Adrenal gland (tissue), 5 donors: ENCODE measurements at regions not wholly inside any gene's neighbourhood (a gene's known extent, or its start where the extent isn't known, plus 50 kb on each side); places are given as distances from the start of the nearest gene placed in this dataset.

Experiments used
- POLR2A ChIP-seq, 2 donors: fragments of 450-650 bp; IDR thresholded peaks; one replicate each; pipeline ENCODE4 v1.6.1; 2017; ENCODE audit warnings: antibody characterized with exemption in 2 of 2, mild to moderate bottlenecking in 2 of 2, moderate library complexity in 1 of 2
- TF ChIP-seq, protein P1 (sequence below), 6 experiments: fragments of 450-650 bp in 4 of 6; fragments of 200-600 bp in 2 of 6; sonication (generic) in 1 of 6; IDR thresholded peaks; 1 replicate in 5 of 6; 2 replicates in 1 of 6; pipeline versions ENCODE4 v1.5.1 to v1.8.0; 2016 to 2021; ENCODE audit warnings: antibody characterized with exemption in 6 of 6, mild to moderate bottlenecking in 2 of 6, moderate library complexity in 1 of 6
- donor health status: DM: no; HTN: no; CAD: no.

DNA sequence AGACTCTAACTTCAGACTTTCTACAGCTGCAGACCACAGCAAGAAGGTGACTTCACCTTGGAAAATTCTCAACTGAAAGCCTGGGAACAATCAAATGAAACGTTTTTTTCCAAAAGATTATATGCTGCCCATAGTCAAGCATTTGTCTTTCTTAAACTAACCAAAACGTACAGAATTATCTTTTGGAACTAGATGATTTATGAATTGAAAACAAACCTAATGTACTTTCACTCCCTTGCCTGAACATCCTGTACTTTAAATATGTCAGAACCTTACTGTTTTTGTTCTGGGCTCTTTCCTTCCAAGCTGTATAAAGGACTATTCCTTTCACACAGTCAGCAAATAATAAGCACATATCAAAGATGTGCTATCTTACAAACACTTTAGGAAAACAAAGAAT is 62.4 kb upstream of the TNFAIP3 start:
- TF ChIP-seq, protein P1, sequence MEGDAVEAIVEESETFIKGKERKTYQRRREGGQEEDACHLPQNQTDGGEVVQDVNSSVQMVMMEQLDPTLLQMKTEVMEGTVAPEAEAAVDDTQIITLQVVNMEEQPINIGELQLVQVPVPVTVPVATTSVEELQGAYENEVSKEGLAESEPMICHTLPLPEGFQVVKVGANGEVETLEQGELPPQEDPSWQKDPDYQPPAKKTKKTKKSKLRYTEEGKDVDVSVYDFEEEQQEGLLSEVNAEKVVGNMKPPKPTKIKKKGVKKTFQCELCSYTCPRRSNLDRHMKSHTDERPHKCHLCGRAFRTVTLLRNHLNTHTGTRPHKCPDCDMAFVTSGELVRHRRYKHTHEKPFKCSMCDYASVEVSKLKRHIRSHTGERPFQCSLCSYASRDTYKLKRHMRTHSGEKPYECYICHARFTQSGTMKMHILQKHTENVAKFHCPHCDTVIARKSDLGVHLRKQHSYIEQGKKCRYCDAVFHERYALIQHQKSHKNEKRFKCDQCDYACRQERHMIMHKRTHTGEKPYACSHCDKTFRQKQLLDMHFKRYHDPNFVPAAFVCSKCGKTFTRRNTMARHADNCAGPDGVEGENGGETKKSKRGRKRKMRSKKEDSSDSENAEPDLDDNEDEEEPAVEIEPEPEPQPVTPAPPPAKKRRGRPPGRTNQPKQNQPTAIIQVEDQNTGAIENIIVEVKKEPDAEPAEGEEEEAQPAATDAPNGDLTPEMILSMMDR (IDR thresholded peaks at IDR 0.05): no peak
- no peak for TF ChIP-seq POLR2A (IDR thresholded peaks at IDR 0.05)
